ENCODE measurements at regions not wholly inside any gene's neighbourhood (a gene's known extent, or its start where the extent isn't known, plus 50 kb on each side); places are given as distances from the start of the nearest gene placed in this dataset.

DNA sequence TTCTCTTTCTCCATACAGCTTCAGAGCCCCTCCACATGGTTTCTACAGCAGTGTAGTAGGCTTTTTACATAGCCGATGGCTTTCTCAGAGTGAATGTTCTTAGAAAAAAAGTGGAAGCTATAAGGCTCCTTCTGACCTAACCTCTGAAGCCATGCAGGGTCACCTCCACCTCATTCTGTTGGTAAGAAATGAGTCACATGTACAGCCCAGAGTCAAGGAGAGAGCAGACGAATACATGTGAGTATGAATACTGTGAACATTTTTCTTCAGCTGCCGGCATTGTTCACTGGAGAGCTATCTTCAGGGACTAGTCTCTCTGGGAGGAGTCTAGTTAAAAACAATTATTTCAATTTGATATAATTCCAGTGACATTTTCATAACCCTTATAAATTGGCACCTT is 68.2 kb upstream of the THRB start:
- TF ChIP-seq, protein P1, sequence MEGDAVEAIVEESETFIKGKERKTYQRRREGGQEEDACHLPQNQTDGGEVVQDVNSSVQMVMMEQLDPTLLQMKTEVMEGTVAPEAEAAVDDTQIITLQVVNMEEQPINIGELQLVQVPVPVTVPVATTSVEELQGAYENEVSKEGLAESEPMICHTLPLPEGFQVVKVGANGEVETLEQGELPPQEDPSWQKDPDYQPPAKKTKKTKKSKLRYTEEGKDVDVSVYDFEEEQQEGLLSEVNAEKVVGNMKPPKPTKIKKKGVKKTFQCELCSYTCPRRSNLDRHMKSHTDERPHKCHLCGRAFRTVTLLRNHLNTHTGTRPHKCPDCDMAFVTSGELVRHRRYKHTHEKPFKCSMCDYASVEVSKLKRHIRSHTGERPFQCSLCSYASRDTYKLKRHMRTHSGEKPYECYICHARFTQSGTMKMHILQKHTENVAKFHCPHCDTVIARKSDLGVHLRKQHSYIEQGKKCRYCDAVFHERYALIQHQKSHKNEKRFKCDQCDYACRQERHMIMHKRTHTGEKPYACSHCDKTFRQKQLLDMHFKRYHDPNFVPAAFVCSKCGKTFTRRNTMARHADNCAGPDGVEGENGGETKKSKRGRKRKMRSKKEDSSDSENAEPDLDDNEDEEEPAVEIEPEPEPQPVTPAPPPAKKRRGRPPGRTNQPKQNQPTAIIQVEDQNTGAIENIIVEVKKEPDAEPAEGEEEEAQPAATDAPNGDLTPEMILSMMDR (conservative IDR thresholded peaks at IDR 0.05), result no peak
- no peak for TF ChIP-seq ZFX (IDR thresholded peaks at IDR 0.05)

All from C4-2B (cell line).